Stomach (tissue), 8 donors: ENCODE measurements at regions not wholly inside any gene's neighbourhood (a gene's known extent, or its start where the extent isn't known, plus 50 kb on each side); places are given as distances from the start of the nearest gene placed in this dataset.
"Not testable (repeated sequence)": the region's sequence is repeated elsewhere in the genome, so short reads cannot be mapped to it uniquely, and the experiment has no call there.

Experiments used
- DNase-seq, 2 donors: peaks; one replicate each; pipeline versions ENCODE4 v3.0.0 to v3.0.0-alpha.2; 2013 to 2019
- H3K27ac ChIP-seq, 5 donors: fragments of 200-600 bp in 4 of 5; sonication (generic) in 4 of 5; one replicate each; pipeline ENCODE4 v1.5.1; 2013 to 2019; ENCODE audit warnings: mild to moderate bottlenecking in 1 of 5, moderate library complexity in 1 of 5
- H3K27me3 ChIP-seq, 3 donors: fragments of 200-600 bp; sonication (generic); one replicate each; pipeline ENCODE4 v1.5.1; 2017 to 2019; ENCODE audit warnings: mixed run types in 1 of 3
- H3K36me3 ChIP-seq, 4 donors: fragments of 200-600 bp; sonication (generic); 1 replicate in 3 of 4; 2 replicates in 1 of 4; pipeline ENCODE4 v1.5.1; 2016 to 2019
- H3K4me1 ChIP-seq, 4 donors: fragments of 200-600 bp; sonication (generic); one replicate each; pipeline ENCODE4 v1.5.1; 2016 to 2019
- H3K4me3 ChIP-seq, 4 donors: fragments of 200-600 bp; sonication (generic) in 3 of 4; one replicate each; pipeline ENCODE4 v1.5.1; 2016 to 2019; ENCODE audit warnings: mild to moderate bottlenecking in 1 of 4
- H3K9me3 ChIP-seq, 4 donors: fragments of 200-600 bp; sonication (generic); one replicate each; pipeline ENCODE4 v1.5.1; 2016 to 2019
- EP300 ChIP-seq: sonication (generic); formaldehyde crosslinking; IDR thresholded peaks from one replicate; pipeline ENCODE4 v1.6.1; 2017; ENCODE audit warnings: antibody characterized with exemption
- POLR2A ChIP-seq, 4 donors: fragments of 450-650 bp; IDR thresholded peaks; one replicate each; pipeline ENCODE4 v1.6.1; 2016; ENCODE audit warnings: antibody characterized with exemption in 4 of 4, control low read depth in 2 of 4, mild to moderate bottlenecking in 1 of 4, moderate library complexity in 1 of 4
- POLR2AphosphoS5 ChIP-seq, 3 donors: sonication (generic); formaldehyde crosslinking; IDR thresholded peaks; one replicate each; pipeline ENCODE4 v1.6.1; 2016; ENCODE audit warnings: antibody characterized with exemption in 3 of 3
- WGBS, 5 donors: extraction: QIAGEN DNeasy Blood & Tissue Kit in 3 of 5; methylation state at CpG; one replicate each; pipeline versions ENCODE4 v1.1.5 to v1.1.7; 2013 to 2018; 5-methylcytosine and 5-hydroxymethylcytosine counted together
- intact Hi-C: fragments of 100-400 bp; cut with DNase I; formaldehyde crosslinking; loops from one replicate; pipeline ENCODE4 v1.15.1; 2023; ENCODE audit warnings: low total_unique reads
- TF ChIP-seq, protein P1 (sequence below), 7 experiments: fragments of 450-650 bp in 4 of 7; fragments of 200-600 bp in 3 of 7; sonication (generic) in 3 of 7; IDR thresholded peaks; one replicate each; pipeline ENCODE4 v1.5.1; 2016 to 2019; ENCODE audit warnings: antibody characterized with exemption in 7 of 7, control low read depth in 2 of 7, mild to moderate bottlenecking in 1 of 7
- donor health status: healthy with polysubstance abuse.
- donor health status: Bipolar disorder and iron deficiency.
- donor health status: healthy.

DNA sequence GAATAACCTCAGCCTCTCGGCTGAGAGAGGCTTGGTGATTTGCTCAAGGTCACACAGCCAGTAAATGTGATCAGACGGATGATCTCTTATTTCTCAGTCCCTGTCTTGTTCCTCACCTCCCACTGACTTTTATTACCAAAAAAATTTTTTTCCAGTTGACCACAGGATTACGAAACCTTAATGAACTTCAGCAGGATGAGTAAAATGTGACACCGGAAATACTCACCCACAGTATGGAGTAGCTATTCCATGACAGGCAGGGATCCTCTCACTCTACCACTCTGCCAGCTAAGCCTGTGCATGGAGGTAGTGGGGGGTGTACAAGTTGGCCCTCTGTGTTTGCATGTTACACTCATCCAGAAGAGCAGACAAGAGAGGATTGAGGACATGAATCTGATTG, 916.4 kb downstream of the UQCRFS1 start:
- Histone ChIP-seq H3K36me3 (no peaks in the 10 kb centered on the region), H3K4me1 (peaks cover 0 to 4% (median 0%) of the 10 kb centered on the region in 4 donors), H3K27me3 (peaks cover 0 to 5% (median 0%) of the 10 kb centered on the region in 3 donors), H3K9me3 (no peaks in the 10 kb centered on the region), H3K4me3 (no peak overlapping the region), H3K27ac (no peak overlapping the region)
- no peak for DNase-seq
- intact Hi-C loops: no loop called here
- TF ChIP-seq POLR2A (IDR thresholded peaks at IDR 0.05) (no peak), EP300 (no peak), POLR2AphosphoS5 (IDR thresholded peaks at IDR 0.05) (no peak)
- TF ChIP-seq, protein P1, sequence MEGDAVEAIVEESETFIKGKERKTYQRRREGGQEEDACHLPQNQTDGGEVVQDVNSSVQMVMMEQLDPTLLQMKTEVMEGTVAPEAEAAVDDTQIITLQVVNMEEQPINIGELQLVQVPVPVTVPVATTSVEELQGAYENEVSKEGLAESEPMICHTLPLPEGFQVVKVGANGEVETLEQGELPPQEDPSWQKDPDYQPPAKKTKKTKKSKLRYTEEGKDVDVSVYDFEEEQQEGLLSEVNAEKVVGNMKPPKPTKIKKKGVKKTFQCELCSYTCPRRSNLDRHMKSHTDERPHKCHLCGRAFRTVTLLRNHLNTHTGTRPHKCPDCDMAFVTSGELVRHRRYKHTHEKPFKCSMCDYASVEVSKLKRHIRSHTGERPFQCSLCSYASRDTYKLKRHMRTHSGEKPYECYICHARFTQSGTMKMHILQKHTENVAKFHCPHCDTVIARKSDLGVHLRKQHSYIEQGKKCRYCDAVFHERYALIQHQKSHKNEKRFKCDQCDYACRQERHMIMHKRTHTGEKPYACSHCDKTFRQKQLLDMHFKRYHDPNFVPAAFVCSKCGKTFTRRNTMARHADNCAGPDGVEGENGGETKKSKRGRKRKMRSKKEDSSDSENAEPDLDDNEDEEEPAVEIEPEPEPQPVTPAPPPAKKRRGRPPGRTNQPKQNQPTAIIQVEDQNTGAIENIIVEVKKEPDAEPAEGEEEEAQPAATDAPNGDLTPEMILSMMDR (IDR thresholded peaks at IDR 0.05): no peak
- 80 to 92% (median 87%) methylated on average over 4 of the region's 4 CpGs for WGBS, 5 donors

GRCh38 chr19:28294975-28295374, 918.0 kb downstream of the UQCRFS1 start:
- H3K36me3 ChIP-seq, H3K27ac ChIP-seq, H3K27me3 ChIP-seq, H3K4me1 ChIP-seq, H3K9me3 ChIP-seq, H3K4me3 ChIP-seq, DNase-seq, intact Hi-C loops: not testable (repeated sequence)
- WGBS, 5 donors: 95 to 100% (median 98%) methylated on average over 1 of the region's 1 CpG

- H3K9me3 ChIP-seq: no peaks in the 10 kb centered on the region
- peaks cover 0 to 14% (median 7%) of the 10 kb centered on the region in 4 donors for H3K4me1 ChIP-seq
- H3K4me3 ChIP-seq: no peak overlapping the region
- H3K36me3 ChIP-seq: no peaks in the 10 kb centered on the region
- DNase-seq: no peak
- intact Hi-C loops: no loop called here
- H3K27ac ChIP-seq: no peak overlapping the region
- TF ChIP-seq EP300 (no peak), POLR2AphosphoS5 (IDR thresholded peaks at IDR 0.05) (no peak), POLR2A (IDR thresholded peaks at IDR 0.05) (no peak)
- TF ChIP-seq, protein P1 (IDR thresholded peaks at IDR 0.05): no peak
- peaks cover 0 to under 1% (median 0%) of the 10 kb centered on the region in 3 donors for H3K27me3 ChIP-seq
- 33 to 52% (median 42%) methylated on average over 6 of the region's 6 CpGs for WGBS, 5 donors
These were observed 918.6 kb downstream of the UQCRFS1 start for GRCh38 chr19:28294395-28294794.

GRCh38 chr19:28293685-28294084, 919.3 kb downstream of the UQCRFS1 start:
- H3K4me1 ChIP-seq: peaks cover 0 to 21% (median 13%) of the 10 kb centered on the region in 4 donors
- no peak overlapping the region for H3K27ac ChIP-seq
- H3K9me3 ChIP-seq: no peaks in the 10 kb centered on the region
- H3K4me3 ChIP-seq: no peak overlapping the region
- no peaks in the 10 kb centered on the region for H3K27me3 ChIP-seq
- WGBS, 5 donors: 88 to 97% (median 92%) methylated on average over 3 of the region's 3 CpGs
- no peak for DNase-seq
- intact Hi-C loops: no loop called here
- no peaks in the 10 kb centered on the region for H3K36me3 ChIP-seq
- TF ChIP-seq, protein P1 (IDR thresholded peaks at IDR 0.05): no peak
- TF ChIP-seq POLR2AphosphoS5 (IDR thresholded peaks at IDR 0.05) (no peak), POLR2A (IDR thresholded peaks at IDR 0.05) (no peak), EP300 (no peak)

DNA sequence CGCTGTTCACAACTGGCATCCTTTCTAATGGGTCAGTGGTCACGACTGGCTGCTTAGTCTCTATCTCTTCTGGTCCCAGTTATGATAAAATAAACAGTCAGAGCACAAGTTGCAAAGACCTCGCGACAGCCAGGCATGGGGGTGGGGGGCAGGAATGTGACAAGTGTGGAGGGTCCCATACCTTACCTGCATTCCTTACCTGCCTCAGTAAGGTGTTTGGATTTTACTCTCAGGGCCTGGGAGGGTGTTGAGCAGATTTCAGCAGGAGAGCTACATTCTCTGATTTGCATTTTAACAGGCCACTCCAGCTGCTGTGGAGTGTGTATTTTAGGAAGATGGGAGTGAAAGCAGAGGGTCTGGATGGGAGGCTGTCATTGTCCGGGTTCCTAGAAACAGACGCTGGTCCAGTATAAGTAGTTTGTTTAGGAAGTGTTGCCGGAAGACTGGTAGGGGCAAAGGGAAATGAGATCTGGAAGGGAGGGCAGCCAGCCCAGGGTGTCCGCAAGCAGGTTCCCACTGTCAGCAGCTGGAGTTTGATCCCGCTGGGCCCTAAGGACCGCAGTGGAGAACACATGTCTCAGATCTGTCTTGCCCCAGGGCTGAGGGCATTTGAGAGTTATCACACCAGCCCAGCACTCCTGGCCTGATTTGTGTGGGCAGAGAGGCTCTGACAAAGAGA, 920.0 kb downstream of the UQCRFS1 start:
- no peak overlapping the region for H3K4me3 ChIP-seq
- intact Hi-C loops: no loop called here
- H3K9me3 ChIP-seq: no peaks in the 10 kb centered on the region
- no peak overlapping the region for H3K27ac ChIP-seq
- 62 to 70% (median 65%) methylated on average over 10 of the region's 10 CpGs for WGBS, 5 donors
- peak in 1 of 2 donors; percentile 45 for DNase-seq
- H3K27me3 ChIP-seq: no peaks in the 10 kb centered on the region
- TF ChIP-seq EP300 (no peak), POLR2AphosphoS5 (IDR thresholded peaks at IDR 0.05) (no peak), POLR2A (IDR thresholded peaks at IDR 0.05) (no peak)
- TF ChIP-seq, protein P1 (IDR thresholded peaks at IDR 0.05): no peak
- H3K36me3 ChIP-seq: no peaks in the 10 kb centered on the region
- H3K4me1 ChIP-seq: peaks cover 0 to 27% (median 15%) of the 10 kb centered on the region in 4 donors
